Liver (tissue), 8 donors: ENCODE measurements at regions not wholly inside any gene's neighbourhood (a gene's known extent, or its start where the extent isn't known, plus 50 kb on each side); places are given as distances from the start of the nearest gene placed in this dataset.

Experiments used
- DNase-seq: peaks from one replicate; pipeline ENCODE4 v3.0.0-alpha.2; 2017; ENCODE audit warnings: low spot score
- H3K27ac ChIP-seq, 2 donors: one replicate each; pipeline ENCODE4 v1.7.0; 2013; ENCODE audit warnings: inconsistent platforms in 2 of 2, low read length in 2 of 2, control low read depth in 1 of 2, low read depth in 1 of 2, mild to moderate bottlenecking in 1 of 2
- H3K27me3 ChIP-seq, 4 donors: one replicate each; pipeline versions ENCODE4 v1.6.1 to v1.7.0; 2013; ENCODE audit warnings: low read length in 3 of 4, inconsistent platforms in 1 of 4, mild to moderate bottlenecking in 1 of 4, moderate library complexity in 1 of 4; ENCODE audit not compliant: control insufficient read depth in 4 of 4, insufficient read depth in 4 of 4
- H3K36me3 ChIP-seq, 4 donors: one replicate each; pipeline versions ENCODE4 v1.6.1 to v1.7.0; 2013; ENCODE audit warnings: low read length in 3 of 4, mild to moderate bottlenecking in 3 of 4, low read depth in 1 of 4, moderate library complexity in 1 of 4; ENCODE audit not compliant: control insufficient read depth in 4 of 4, insufficient read depth in 3 of 4
- H3K4me1 ChIP-seq, 4 donors: one replicate each; pipeline versions ENCODE4 v1.6.1 to v1.7.0; 2013; ENCODE audit warnings: low read length in 3 of 4, mild to moderate bottlenecking in 3 of 4, moderate library complexity in 1 of 4; ENCODE audit not compliant: control insufficient read depth in 4 of 4, insufficient read depth in 4 of 4
- H3K4me3 ChIP-seq, 3 donors: one replicate each; pipeline versions ENCODE4 v1.6.1 to v1.7.0; 2013; ENCODE audit warnings: low read length in 3 of 3, control low read depth in 1 of 3, low read depth in 1 of 3, mild to moderate bottlenecking in 1 of 3
- H3K9ac ChIP-seq, 2 donors: one replicate each; pipeline ENCODE4 v1.7.0; 2013; ENCODE audit warnings: low read length in 2 of 2, mild to moderate bottlenecking in 2 of 2, moderate library complexity in 2 of 2, control low read depth in 1 of 2, low read depth in 1 of 2
- H3K9me3 ChIP-seq, 4 donors: one replicate each; pipeline versions ENCODE4 v1.6.1 to v1.7.0; 2013; ENCODE audit warnings: low read length in 3 of 4; ENCODE audit not compliant: control insufficient read depth in 4 of 4
- ATF3 ChIP-seq: IDR thresholded peaks from 2 replicates; pipeline ENCODE4 v1.6.1; 2016; ENCODE audit warnings: antibody characterized with exemption
- CTCF ChIP-seq: fragments of 150-350 bp; IDR thresholded peaks from 2 replicates; pipeline ENCODE4 v1.5.1; 2017; ENCODE audit warnings: improper control_type of control experiment, low read depth, low read length; ENCODE audit not compliant: missing input control
- EGR1 ChIP-seq, 2 donors: IDR thresholded peaks; 2 replicates each; pipeline ENCODE4 v1.6.1; 2016 to 2018; ENCODE audit warnings: antibody characterized with exemption in 2 of 2, low read depth in 2 of 2
- FOXA1 ChIP-seq: IDR thresholded peaks from 2 replicates; pipeline ENCODE4 v1.6.1; 2016; ENCODE audit warnings: antibody characterized with exemption
- FOXA2 ChIP-seq: IDR thresholded peaks from 2 replicates; pipeline ENCODE4 v1.6.1; 2016; ENCODE audit warnings: antibody characterized with exemption
- GABPA ChIP-seq, 2 donors: IDR thresholded peaks in 1 of 2; conservative IDR thresholded peaks in 1 of 2; 2 replicates each; pipeline ENCODE4 v1.6.1; 2016; ENCODE audit warnings: antibody characterized with exemption in 2 of 2, mild to moderate bottlenecking in 1 of 2, moderate library complexity in 1 of 2
- HNF4A ChIP-seq, 2 donors: conservative IDR thresholded peaks; 2 replicates each; pipeline ENCODE4 v1.6.1; 2016; ENCODE audit warnings: antibody characterized with exemption in 2 of 2, mild to moderate bottlenecking in 2 of 2
- HNF4G ChIP-seq: IDR thresholded peaks from 2 replicates; pipeline ENCODE4 v1.6.1; 2016; ENCODE audit warnings: antibody characterized with exemption
- JUND ChIP-seq, 2 donors: IDR thresholded peaks; 2 replicates each; pipeline ENCODE4 v1.6.1; 2016; ENCODE audit warnings: antibody characterized with exemption in 2 of 2
- MAX ChIP-seq: IDR thresholded peaks from 2 replicates; pipeline ENCODE4 v1.6.1; 2016; ENCODE audit warnings: antibody characterized with exemption
- NR2F2 ChIP-seq: IDR thresholded peaks from 2 replicates; pipeline ENCODE4 v1.6.1; 2016; ENCODE audit warnings: antibody characterized with exemption
- RAD21 ChIP-seq, 2 donors: IDR thresholded peaks; 2 replicates each; pipeline ENCODE4 v1.6.1; 2016; ENCODE audit warnings: antibody characterized with exemption in 2 of 2, mild to moderate bottlenecking in 2 of 2
- REST ChIP-seq: IDR thresholded peaks from 2 replicates; pipeline ENCODE4 v1.6.1; 2016; ENCODE audit warnings: antibody characterized with exemption, mild to moderate bottlenecking
- RXRA ChIP-seq, 2 donors: IDR thresholded peaks; 2 replicates each; pipeline ENCODE4 v1.6.1; 2017 to 2018; ENCODE audit warnings: antibody characterized with exemption in 2 of 2, mild to moderate bottlenecking in 1 of 2
- SP1 ChIP-seq: IDR thresholded peaks from 2 replicates; pipeline ENCODE4 v1.6.1; 2018; ENCODE audit warnings: antibody characterized with exemption, mild to moderate bottlenecking
- TAF1 ChIP-seq: conservative IDR thresholded peaks from 2 replicates; pipeline ENCODE4 v1.6.1; 2016; ENCODE audit warnings: antibody characterized with exemption, mild to moderate bottlenecking
- YY1 ChIP-seq: IDR thresholded peaks from 2 replicates; pipeline ENCODE4 v1.6.1; 2016; ENCODE audit warnings: antibody characterized with exemption, mild to moderate bottlenecking
- ZBTB33 ChIP-seq: IDR thresholded peaks from 2 replicates; pipeline ENCODE4 v1.6.1; 2016; ENCODE audit warnings: antibody characterized with exemption
- WGBS: extraction: QIAGEN DNeasy Blood & Tissue Kit; methylation state at CpG from one replicate; pipeline ENCODE4 v1.1.7; 2013; 5-methylcytosine and 5-hydroxymethylcytosine counted together
- donor health status: healthy.
- donor health status: healthy.
- donor health status: healthy.
- donor health status: healthy.
- donor health status: healthy.

GRCh38 chrX:113818346-113818745 is 765.5 kb upstream of the HTR2C start:
- TF ChIP-seq ATF3, result no peak
- TF ChIP-seq YY1, result no peak
- no peak for TF ChIP-seq TAF1
- TF ChIP-seq JUND (IDR thresholded peaks at IDR 0.05), result no peak
- no peak for TF ChIP-seq HNF4G
- TF ChIP-seq HNF4A (conservative IDR thresholded peaks at IDR 0.05), result no peak
- no peak for TF ChIP-seq REST
- no peak for TF ChIP-seq NR2F2
- no peak for TF ChIP-seq SP1
- TF ChIP-seq CTCF, result no peak
- no peak for TF ChIP-seq GABPA (IDR thresholded peaks at IDR 0.05 in 1 of 2, conservative IDR thresholded peaks at IDR 0.05 in 1 of 2)
- no peak for TF ChIP-seq FOXA2
- no peak for TF ChIP-seq RAD21 (IDR thresholded peaks at IDR 0.05)
- TF ChIP-seq FOXA1, result no peak
- no peak for TF ChIP-seq EGR1 (IDR thresholded peaks at IDR 0.05; ENCODE audit: low read depth in 2 of 2)
- no peak for TF ChIP-seq ZBTB33
- no peak for TF ChIP-seq MAX
- no peak for TF ChIP-seq RXRA (IDR thresholded peaks at IDR 0.05)
- H3K4me3 ChIP-seq, result no peak overlapping the region
- H3K27me3 ChIP-seq, result no peaks in the 10 kb centered on the region
- H3K27ac ChIP-seq, result no peak overlapping the region
- no peak for DNase-seq
- WGBS, result 72% methylated on average over 3 of the region's 3 CpGs
- no peaks in the 10 kb centered on the region for H3K36me3 ChIP-seq
- H3K9ac ChIP-seq, result no peak overlapping the region
- H3K9me3 ChIP-seq, result no peaks in the 10 kb centered on the region
- no peaks in the 10 kb centered on the region for H3K4me1 ChIP-seq
